ENCODE measurements at regions not wholly inside any gene's neighbourhood (a gene's known extent, or its start where the extent isn't known, plus 50 kb on each side); places are given as distances from the start of the nearest gene placed in this dataset.

GRCh38 chr3:159899166-159899565 is 89.5 kb upstream of the IL12A start:
- Histone ChIP-seq H3K9me3 (ENCODE audit: low read length) (no peaks in the 10 kb centered on the region), H4K20me1 (ENCODE audit: insufficient read depth, low read length) (no peaks in the 10 kb centered on the region), H3K9me2 (ENCODE audit: insufficient read depth, low read length) (no peaks in the 10 kb centered on the region), H2AFZ (ENCODE audit: low read length) (no peak overlapping the region), H3K27ac (ENCODE audit: low read depth, low read length, poor library complexity, severe bottlenecking) (no peak overlapping the region), H3K4me2 (ENCODE audit: low read length) (no peak overlapping the region), H3K79me2 (ENCODE audit: insufficient read depth, low read depth, low read length) (no peaks in the 10 kb centered on the region), H3K4me3 (ENCODE audit: low read depth, low read length, poor library complexity, severe bottlenecking) (no peak overlapping the region), H3K36me3 (ENCODE audit: insufficient read depth, low read length) (no peaks in the 10 kb centered on the region), H3K4me1 (ENCODE audit: insufficient read depth, low read length, poor library complexity, severe bottlenecking) (no peaks in the 10 kb centered on the region)
- intact Hi-C loops (cut with micrococcal nuclease; ENCODE audit: unreplicated experiment): no loop called here
- ChIA-PET CTCF (ENCODE audit: unreplicated experiment) (no interaction called here), POLR2A (interaction anchor here (0.6 to 1.8 kb wide), 2 partner anchors 13 to 398 kb away, joined by 3 read pairs; no protein-coding TSS in a partner anchor)
- TF ChIP-seq, protein P1, sequence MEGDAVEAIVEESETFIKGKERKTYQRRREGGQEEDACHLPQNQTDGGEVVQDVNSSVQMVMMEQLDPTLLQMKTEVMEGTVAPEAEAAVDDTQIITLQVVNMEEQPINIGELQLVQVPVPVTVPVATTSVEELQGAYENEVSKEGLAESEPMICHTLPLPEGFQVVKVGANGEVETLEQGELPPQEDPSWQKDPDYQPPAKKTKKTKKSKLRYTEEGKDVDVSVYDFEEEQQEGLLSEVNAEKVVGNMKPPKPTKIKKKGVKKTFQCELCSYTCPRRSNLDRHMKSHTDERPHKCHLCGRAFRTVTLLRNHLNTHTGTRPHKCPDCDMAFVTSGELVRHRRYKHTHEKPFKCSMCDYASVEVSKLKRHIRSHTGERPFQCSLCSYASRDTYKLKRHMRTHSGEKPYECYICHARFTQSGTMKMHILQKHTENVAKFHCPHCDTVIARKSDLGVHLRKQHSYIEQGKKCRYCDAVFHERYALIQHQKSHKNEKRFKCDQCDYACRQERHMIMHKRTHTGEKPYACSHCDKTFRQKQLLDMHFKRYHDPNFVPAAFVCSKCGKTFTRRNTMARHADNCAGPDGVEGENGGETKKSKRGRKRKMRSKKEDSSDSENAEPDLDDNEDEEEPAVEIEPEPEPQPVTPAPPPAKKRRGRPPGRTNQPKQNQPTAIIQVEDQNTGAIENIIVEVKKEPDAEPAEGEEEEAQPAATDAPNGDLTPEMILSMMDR (conservative IDR thresholded peaks at IDR 0.05; ENCODE audit: low read length): no peak
- TF ChIP-seq EZH2phosphoT487 (IDR thresholded peaks at IDR 0.05; ENCODE audit: borderline replicate concordance, low read depth, low read length): no peak
- no peak for DNase-seq (ENCODE audit: low spot score)
- no TSS peak for BruUV-seq (replicated peaks)

DNA sequence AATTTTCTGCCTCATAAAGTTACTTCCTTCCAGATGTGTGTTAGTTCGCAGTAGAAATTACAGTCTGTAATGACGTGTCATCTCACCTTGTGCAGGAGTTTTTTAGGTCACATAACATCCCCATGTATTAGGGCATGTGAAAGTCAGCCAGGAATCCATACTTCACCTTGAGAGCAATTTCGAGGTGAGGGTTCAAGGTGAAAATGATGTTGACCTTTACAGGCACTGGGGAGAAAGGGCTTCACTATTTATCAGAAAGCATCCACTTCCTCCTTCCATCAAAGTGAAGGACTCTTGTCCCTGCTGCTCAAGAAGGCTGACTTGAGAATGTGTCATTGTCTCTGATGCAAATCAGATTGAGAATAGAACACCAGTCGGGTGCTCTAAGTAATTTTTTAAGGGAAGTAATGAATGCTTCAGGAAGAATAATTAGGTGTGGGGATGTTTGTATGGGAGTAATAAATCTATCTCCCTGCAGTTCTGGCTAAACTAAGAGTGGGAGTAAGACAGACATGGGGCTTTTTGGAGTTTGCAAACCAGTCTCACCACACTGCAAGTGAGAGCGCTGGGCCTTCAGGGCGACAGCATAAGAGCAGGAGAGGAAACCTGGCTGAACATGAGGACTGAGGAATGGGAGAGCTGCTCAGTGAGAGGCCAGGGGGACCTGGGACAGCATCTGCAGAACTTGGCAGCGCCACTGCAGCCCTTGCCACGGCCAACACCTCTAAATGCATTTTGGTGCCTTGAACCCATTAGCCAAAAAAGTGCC is 85.9 kb upstream of the IL12A start:
- TF ChIP-seq, protein P1 (conservative IDR thresholded peaks at IDR 0.05; ENCODE audit: low read length): no peak
- TF ChIP-seq EZH2phosphoT487 (IDR thresholded peaks at IDR 0.05; ENCODE audit: borderline replicate concordance, low read depth, low read length): no peak
- Histone ChIP-seq H3K27ac (ENCODE audit: low read depth, low read length, poor library complexity, severe bottlenecking) (no peak overlapping the region), H4K20me1 (ENCODE audit: insufficient read depth, low read length) (no peaks in the 10 kb centered on the region), H3K79me2 (ENCODE audit: insufficient read depth, low read depth, low read length) (no peaks in the 10 kb centered on the region), H3K9me2 (ENCODE audit: insufficient read depth, low read length) (no peaks in the 10 kb centered on the region), H2AFZ (ENCODE audit: low read length) (no peak overlapping the region), H3K4me2 (ENCODE audit: low read length) (no peak overlapping the region), H3K4me1 (ENCODE audit: insufficient read depth, low read length, poor library complexity, severe bottlenecking) (no peaks in the 10 kb centered on the region), H3K4me3 (ENCODE audit: low read depth, low read length, poor library complexity, severe bottlenecking) (no peak overlapping the region), H3K9me3 (ENCODE audit: low read length) (no peaks in the 10 kb centered on the region), H3K36me3 (ENCODE audit: insufficient read depth, low read length) (no peaks in the 10 kb centered on the region)
- intact Hi-C loops (cut with micrococcal nuclease; ENCODE audit: unreplicated experiment): no loop called here
- no peak for DNase-seq (ENCODE audit: low spot score)
- ChIA-PET POLR2A (no interaction called here), CTCF (ENCODE audit: unreplicated experiment) (no interaction called here)
- BruUV-seq (replicated peaks): no TSS peak

- no peak overlapping the region for H3K4me2 ChIP-seq (ENCODE audit: low read length)
- no peaks in the 10 kb centered on the region for H3K4me1 ChIP-seq (ENCODE audit: insufficient read depth, low read length, poor library complexity, severe bottlenecking)
- no peak overlapping the region for H3K27ac ChIP-seq (ENCODE audit: low read depth, low read length, poor library complexity, severe bottlenecking)
- intact Hi-C loops (cut with micrococcal nuclease; ENCODE audit: unreplicated experiment): no loop called here
- ChIA-PET POLR2A (no interaction called here), CTCF (ENCODE audit: unreplicated experiment) (no interaction called here)
- H3K36me3 ChIP-seq (ENCODE audit: insufficient read depth, low read length): no peaks in the 10 kb centered on the region
- no TSS peak for BruUV-seq (replicated peaks)
- H2AFZ ChIP-seq (ENCODE audit: low read length): no peak overlapping the region
- TF ChIP-seq, protein P1 (conservative IDR thresholded peaks at IDR 0.05; ENCODE audit: low read length): no peak
- no peak for TF ChIP-seq EZH2phosphoT487 (IDR thresholded peaks at IDR 0.05; ENCODE audit: borderline replicate concordance, low read depth, low read length)
- H3K4me3 ChIP-seq (ENCODE audit: low read depth, low read length, poor library complexity, severe bottlenecking): no peak overlapping the region
- no peaks in the 10 kb centered on the region for H3K79me2 ChIP-seq (ENCODE audit: insufficient read depth, low read depth, low read length)
- DNase-seq (ENCODE audit: low spot score): no peak
- H4K20me1 ChIP-seq (ENCODE audit: insufficient read depth, low read length): no peaks in the 10 kb centered on the region
- no peaks in the 10 kb centered on the region for H3K9me3 ChIP-seq (ENCODE audit: low read length)
- no peaks in the 10 kb centered on the region for H3K9me2 ChIP-seq (ENCODE audit: insufficient read depth, low read length)
These were observed 84.2 kb upstream of the IL12A start for GRCh38 chr3:159904455-159904854.

Data from OCI-LY7 (cell line).